NCI-H128 (cell line): ENCODE measurements at regions not wholly inside any gene's neighbourhood (a gene's known extent, or its start where the extent isn't known, plus 50 kb on each side); places are given as distances from the start of the nearest gene placed in this dataset.
"Not testable (repeated sequence)": the region's sequence is repeated elsewhere in the genome, so short reads cannot be mapped to it uniquely, and the experiment has no call there.

ENCODE experiments used
- DNase-seq: peaks from one replicate; lab custom pipeline; 2025; ENCODE audit not compliant: unreplicated experiment; lab: John Stamatoyannopoulos, UW

- no peak for DNase-seq
Measured at GRCh38 chr3:4069796-4070195, 233.4 kb upstream of the SETMAR start.

GRCh38 chr3:4071481-4072184, 231.5 kb upstream of the SETMAR start:
- DNase-seq: no peak

- DNase-seq: not testable (repeated sequence)
Measured at GRCh38 chr3:4077278-4077677, 225.9 kb upstream of the SETMAR start.

GRCh38 chr3:4077950-4078349, 225.2 kb upstream of the SETMAR start:
- DNase-seq: no peak

GRCh38 chr3:4078903-4079302, 224.3 kb upstream of the SETMAR start:
- DNase-seq: no peak

- no peak for DNase-seq
Measured at GRCh38 chr3:4079339-4080195, 223.6 kb upstream of the SETMAR start.

GRCh38 chr3:4083225-4084015, 219.7 kb upstream of the SETMAR start:
- DNase-seq: no peak

GRCh38 chr3:4084271-4084670, 218.9 kb upstream of the SETMAR start:
- no peak for DNase-seq

- DNase-seq: not testable (repeated sequence)
Measured at GRCh38 chr3:4086662-4087061, 216.5 kb upstream of the SETMAR start.

GRCh38 chr3:4091786-4092185, 211.4 kb upstream of the SETMAR start:
- no peak for DNase-seq

GRCh38 chr3:4097801-4098200, 205.4 kb upstream of the SETMAR start:
- no peak for DNase-seq

GRCh38 chr3:4099607-4100006, 203.6 kb upstream of the SETMAR start:
- no peak for DNase-seq

GRCh38 chr3:4107430-4107829, 195.7 kb upstream of the SETMAR start:
- DNase-seq: no peak

- no peak for DNase-seq
Measured at GRCh38 chr3:4113811-4114522, 189.2 kb upstream of the SETMAR start.

- DNase-seq: no peak
Measured at GRCh38 chr3:4119119-4119518, 184.1 kb upstream of the SETMAR start.

GRCh38 chr3:4125576-4125975, 177.6 kb upstream of the SETMAR start:
- DNase-seq: no peak

- DNase-seq: no peak
Measured at GRCh38 chr3:4138150-4138785, 164.9 kb upstream of the SETMAR start.

- no peak for DNase-seq
Measured at GRCh38 chr3:4138786-4139431, 164.3 kb upstream of the SETMAR start.

GRCh38 chr3:4139462-4140140, 163.6 kb upstream of the SETMAR start:
- no peak for DNase-seq
